C1 segment of cervical spinal cord (tissue), 14 donors: ENCODE measurements at regions not wholly inside any gene's neighbourhood (a gene's known extent, or its start where the extent isn't known, plus 50 kb on each side); places are given as distances from the start of the nearest gene placed in this dataset.
A peak's percentile ranks its signal among the peaks of the same experiment; 100 is the strongest.

Experiments used
- DNase-seq, 14 donors: peaks; one replicate each; lab custom pipeline; 2025; lab: John Stamatoyannopoulos, UW

DNA sequence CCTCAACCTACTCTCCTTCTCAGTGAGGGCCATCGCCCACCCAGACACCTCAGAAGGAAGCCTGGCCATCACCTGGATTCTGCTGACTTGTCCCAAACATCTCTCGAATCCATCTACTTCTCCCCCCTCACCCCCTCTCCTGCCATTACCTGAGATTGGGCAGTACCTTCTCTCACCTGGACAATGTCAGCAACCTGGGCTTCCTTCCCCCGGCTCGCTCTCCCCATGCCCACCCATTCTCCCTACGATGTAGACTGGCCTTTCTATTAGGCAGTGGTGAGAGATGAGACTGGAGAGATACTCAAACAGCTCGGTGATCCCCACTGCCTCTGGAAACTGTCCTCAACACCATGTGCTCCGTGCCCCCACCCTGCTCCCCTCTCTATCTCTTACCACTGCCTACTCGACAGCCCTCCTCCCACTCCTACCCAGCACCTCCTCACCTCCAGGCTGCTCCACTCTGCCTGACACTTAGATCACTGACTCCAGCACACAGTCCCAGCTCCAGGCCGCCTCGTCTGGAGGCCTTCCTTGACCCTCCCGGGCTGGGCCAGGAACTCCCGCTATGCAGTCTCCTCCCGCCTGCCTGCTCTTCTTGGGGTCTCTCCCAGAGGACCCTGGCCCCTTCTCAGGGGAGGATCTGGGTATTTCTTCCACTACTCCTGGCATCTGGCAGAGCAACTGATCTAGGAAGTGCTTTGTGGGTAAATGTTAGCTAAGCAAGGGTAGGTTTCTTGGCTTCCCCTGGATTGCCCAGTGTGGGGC lies 235.8 kb upstream of the NLRP1 start:
- no peak for DNase-seq

DNA sequence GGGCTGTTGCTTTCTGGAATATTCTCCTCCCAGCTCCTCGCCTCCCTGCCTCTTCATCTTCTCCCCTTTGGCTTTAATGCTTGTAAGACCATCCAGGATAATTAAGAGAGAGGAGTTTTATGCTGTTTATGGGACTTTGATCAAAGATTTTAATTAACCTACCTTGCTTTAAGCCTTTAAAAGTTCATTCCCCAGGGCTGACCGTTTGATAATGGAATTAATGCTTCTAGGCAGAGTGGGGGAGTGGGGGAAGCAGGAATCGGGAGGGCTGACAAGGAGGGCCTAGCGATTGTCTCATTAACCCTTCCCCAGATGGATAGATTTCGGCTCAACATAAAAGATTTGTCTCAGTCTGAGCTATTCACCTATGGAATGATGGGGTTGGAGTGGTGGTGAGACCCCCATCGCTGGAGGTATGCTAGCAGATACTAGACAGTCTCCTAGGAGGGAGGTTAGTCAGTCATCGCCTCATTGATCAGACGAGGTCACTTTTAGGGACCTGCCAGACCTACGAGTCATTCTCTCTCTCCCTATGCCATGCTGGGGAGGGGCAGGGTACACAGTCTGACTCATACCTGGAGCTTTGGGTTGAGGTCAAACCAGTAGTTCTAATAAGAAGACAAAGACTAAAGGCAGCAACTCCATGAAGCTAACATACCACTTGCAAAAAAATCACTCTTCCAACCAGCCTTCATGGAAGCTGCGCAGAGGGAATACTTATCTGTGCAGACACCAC lies 236.6 kb upstream of the NLRP1 start:
- DNase-seq = no peak

DNA sequence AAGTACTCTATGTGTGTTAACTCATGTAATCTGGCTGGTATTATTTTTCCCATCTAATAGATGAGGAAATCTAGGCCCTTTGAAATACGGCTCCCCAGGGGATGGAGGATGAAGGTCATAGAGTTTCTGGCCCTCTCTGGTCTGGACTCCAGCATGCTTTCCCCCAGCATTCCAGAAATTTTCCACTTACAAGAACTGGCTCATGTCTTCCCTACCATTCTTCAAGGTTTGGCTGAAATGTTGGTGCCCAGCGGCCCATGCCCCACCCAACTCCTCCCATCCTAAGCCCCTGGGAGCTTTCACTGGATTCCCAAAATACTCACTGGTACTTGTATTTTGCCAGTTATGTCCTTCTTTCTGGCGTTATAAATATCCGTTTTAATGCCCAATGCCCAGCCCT lies 237.5 kb upstream of the NLRP1 start:
- DNase-seq = no peak

DNA sequence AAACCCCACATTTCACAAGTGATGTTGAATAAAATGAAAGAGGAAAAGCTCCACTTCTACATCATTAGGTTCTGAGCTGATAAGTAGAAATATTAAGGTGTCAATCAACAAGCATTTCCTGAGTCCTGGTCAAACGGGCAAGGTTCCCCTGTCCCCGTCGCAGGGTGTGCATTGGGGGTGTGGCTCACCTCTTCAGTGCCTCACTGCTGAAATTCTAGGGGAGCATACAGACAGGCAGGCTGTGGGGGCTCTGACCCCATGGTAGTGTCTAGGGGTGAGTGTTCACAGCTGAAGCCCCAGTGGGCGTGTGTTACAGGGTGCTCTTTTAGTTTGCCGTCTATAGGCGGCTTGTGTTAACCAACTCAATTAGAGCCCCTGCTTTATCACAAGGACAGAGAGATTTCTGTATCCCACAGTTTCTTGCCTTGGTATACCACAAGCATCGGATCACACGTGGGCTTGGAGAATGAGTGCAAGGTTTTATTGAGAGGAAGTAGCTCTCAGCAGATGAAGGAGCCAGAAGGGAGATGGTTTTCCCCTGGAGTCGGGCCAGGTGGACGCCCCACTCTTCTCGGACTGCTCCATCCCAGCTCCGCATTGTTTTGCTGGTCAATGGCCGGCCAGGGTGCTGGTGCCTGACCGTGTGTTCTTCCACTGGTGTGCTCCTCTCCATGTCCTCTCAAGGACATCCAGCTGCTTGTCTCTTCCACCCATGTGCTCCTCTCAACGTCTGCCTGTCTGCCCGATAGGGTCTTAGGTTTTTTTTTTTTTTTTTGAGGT lies 238.2 kb upstream of the NLRP1 start:
- no peak for DNase-seq

DNA sequence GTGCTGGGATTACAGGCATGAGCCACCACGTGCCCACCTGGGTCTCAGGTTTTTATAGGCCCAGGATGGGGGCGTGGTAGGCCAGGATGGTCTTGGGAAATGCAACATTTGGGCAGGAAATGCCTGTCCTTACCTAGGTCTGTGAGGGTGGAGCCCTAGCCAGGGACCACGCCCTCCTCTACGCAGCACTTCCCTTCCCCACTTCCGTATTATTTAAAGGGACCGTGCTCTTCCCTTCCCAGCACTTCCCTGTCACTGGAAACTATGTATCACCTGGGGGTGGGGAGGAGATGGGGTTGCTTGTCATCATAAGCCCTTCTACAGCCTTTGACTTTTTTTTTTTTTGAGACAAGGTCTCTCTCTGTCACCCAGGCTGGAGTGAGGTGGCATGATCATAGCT lies 238.9 kb upstream of the NLRP1 start:
- DNase-seq = no peak

DNA sequence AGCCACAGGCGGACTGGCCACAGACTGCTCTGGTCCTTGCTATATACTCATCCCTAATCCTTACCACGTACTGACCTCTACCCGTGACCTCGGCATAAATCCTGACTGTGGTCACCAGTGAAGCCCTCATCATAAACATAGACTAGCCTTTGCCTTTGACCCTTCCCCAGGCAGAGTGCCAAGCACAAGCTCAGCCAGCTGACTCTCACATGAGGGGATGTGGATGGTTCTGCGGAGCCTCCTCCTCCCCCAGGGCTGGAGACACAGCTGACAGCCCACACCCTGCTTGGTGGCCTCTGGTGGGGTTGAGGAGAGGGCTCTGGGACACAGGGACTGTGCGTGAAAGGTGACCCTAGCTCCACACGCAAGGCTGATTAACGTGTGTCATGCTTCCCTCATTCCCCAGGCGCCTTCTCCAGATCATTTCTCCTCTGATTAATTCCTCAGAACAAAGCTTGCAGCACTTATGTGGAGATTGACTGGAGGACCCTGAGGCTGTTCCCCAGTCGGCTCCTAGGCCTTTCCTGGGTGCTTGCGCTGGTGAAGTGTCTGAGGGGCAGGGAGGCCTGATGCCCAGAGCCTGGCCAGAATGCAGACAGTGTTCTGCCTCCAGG lies 241.5 kb upstream of the NLRP1 start:
- DNase-seq = no peak

DNA sequence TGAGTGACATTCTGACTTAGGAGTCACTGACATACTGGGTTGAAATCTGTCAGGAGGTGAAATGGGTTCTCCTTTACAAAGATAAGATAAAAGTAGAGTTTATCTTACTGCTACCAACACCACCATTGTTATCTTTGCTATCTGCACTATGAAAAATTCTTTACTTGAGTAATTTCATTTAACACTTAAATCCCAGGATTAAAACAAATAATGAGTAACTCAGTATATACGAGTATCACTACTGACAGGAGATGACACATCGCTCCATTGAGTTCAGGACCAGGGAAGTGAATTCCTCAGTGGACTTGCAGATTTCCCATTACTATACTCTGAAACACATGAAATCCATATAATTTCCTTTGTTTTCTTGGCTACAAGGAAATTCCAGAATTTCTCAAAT lies 242.1 kb upstream of the NLRP1 start:
- DNase-seq = no peak

DNA sequence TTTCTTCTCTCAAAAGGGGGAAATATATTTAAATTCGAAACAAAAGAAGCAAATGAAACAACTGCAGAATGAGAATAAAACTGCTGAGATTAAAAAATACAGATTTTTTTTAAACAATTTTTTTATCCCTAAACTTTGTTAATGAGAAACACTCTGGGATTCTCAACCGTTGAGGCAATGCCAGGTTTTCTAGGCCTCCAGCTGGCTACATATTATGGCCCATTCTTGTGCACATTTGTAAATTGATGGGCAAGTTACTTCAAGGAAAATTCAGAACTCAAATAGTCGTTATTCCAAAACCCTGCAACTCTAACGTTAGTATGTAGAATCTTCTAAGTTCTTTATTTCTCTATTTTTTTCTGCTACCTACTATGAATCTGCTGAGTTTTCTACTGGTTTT lies 239.3 kb upstream of the WSCD1 start:
- DNase-seq = no peak

DNA sequence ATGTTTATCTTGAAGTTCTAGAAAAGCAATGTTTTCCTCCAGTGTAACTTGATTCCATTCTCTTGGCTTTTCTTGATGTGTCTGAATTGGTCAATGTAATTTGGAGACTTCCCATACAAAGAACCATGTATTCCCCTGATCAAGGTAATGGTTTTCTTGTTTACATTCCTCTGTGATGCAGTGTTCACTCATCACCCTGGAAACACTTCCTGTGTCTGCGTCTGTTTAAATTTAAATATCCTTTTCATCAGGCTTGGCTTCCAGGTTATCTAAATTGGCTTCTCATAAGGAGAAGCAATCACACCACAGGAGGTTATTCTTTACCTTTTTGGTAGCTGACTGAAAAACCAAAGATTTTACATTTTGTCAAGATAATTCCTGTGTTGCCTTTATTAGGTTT lies 237.3 kb upstream of the WSCD1 start:
- no peak for DNase-seq

DNA sequence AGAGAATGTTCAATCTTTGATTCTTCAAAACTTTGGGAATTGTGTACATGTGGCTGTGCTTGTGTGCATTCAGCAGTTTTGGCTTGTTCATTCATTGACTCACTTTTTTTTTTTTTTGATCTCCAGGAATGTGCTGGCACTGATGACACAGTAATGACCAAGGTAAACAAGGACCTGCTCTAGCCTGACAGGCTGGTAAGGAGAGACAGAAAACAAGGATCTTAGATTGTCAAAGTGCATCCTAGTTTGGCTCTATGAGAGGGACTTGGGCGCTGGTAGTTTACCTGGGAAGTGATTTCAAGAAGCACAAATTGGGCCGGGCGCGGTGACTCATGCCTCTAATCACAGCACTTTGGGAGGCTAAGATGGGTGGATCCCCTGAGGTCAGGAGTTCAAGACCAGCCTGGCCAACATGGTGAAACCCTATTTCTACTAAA lies 233.1 kb upstream of the WSCD1 start:
- no peak for DNase-seq

DNA sequence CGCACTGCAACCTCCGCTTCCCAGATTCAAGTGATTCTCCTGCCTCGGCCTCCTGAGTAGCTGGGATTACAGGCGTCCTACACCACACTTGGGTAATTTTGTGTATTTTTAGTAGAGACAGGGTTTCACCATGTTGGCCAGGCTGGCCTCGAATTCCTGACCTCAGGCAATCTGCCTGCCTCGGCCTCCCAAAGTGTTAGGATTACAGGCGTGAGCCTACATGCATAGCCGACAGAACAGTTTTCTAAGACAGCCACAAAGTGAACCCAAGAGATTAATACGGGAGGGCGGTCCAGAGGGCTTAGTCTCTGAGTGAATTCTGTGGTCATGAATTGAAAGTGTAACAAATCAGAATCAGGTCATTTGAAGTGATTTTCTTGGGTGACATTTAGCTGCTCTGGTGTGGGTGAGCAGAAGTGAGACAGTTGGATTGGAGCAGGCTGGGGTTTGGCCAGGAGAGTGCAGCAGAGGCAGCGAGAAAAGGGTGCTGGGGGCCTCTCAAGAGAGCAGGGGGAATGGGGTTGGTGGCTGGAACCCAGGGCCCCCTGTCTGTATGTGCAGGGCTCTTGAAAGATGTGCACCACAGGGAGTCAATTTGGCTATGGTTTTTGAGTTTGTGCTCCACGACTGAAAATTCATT lies 231.4 kb upstream of the WSCD1 start:
- DNase-seq = peak in 5 of 14 donors; percentile 6 to 48 (median 14)

DNA sequence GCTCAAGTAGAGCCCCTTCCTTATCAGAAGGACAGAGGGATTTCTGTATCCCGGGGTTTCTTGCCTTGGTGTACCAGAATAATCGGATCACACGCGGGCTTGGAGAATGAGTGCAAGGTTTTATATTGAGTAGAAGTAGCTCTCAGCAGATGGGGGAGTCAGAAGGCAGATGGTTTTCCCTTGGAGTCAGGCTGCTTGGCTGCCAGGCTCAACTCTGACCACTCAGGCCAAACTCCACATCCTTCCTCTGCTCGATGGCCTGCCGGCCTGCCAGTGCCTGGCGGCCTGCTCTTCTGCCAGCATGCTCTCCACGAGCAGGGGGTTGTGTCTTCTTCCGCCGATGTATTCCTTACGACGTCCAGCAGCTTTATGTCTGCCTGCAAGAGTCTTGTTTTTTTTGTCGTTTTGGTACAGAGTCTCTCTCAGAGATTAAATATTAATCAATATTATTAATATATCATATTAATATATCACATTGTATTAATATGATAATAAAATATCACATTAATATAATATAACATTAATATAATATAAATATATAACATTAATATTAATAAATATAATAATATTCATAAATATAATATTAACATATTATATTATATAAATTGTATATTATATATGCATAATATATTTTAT lies 229.2 kb upstream of the WSCD1 start:
- DNase-seq = peak in 1 of 14 donors; percentile 80

DNA sequence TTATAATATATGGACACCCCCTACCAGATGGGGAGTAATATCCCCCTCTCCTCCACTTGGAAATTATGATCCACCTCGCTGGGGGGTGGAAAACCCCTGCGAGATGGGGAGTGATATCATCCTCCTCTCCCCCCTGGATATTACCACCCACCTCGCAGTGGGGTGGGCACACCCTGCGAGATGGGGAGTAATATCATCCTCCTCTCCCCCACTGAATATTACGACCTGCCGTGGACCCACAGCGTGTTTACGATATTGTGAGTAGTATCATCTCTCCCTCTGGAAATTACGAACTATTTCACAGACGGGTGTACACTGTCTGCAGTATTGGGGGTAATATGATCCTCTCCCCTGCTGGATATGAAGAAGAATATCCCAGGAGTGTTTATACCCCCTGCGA lies 228.3 kb upstream of the WSCD1 start:
- no peak for DNase-seq

DNA sequence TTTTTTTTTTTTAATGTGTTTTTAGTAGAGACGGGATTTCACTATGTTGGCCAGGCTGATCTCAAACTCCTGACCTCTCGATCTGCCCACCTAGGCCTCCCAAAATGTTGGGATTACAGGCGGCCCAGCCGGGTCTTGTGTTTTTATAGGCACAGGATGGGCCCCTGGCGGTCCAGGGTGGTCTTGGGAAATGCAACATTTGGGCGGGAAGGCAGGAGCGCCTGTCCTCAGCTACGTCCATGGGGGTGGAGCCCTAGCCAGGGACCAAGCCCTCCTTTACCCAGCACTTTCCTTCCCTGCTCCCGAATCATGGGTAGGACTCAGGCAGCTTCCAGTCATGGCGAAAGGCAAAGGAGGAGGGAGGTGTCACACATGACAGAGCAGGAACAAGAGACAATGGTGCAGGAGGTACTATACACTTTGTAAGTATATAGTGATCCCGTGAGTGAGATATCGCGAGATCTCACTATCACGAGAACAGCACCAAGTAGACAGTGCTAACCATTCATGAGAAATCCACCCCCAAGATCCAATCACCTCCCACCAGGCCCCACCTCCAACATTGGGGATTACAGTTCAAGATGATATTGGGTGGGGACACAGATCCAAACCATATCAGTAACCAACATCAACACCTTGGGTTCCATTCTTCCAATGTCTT lies 226.7 kb upstream of the WSCD1 start:
- no peak for DNase-seq

DNA sequence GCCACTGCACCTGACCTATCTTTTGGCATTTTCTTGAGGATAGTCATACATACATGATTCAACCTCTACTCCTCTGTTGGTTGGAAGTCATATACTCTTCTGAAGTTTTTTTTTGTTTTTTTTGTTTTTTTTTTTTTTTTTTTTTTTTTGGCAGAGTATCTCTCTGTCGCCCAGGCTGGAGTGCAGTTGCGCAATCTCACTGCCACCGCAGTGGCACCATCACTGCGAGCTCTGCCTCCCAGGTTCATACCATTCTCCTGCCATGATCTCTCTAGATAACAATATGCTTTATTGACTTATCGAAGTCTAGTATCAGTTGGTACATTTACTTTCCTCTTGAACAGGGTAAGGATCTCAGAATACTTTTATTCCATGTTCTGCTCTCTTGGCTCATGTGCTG lies 224.2 kb upstream of the WSCD1 start:
- no peak for DNase-seq

DNA sequence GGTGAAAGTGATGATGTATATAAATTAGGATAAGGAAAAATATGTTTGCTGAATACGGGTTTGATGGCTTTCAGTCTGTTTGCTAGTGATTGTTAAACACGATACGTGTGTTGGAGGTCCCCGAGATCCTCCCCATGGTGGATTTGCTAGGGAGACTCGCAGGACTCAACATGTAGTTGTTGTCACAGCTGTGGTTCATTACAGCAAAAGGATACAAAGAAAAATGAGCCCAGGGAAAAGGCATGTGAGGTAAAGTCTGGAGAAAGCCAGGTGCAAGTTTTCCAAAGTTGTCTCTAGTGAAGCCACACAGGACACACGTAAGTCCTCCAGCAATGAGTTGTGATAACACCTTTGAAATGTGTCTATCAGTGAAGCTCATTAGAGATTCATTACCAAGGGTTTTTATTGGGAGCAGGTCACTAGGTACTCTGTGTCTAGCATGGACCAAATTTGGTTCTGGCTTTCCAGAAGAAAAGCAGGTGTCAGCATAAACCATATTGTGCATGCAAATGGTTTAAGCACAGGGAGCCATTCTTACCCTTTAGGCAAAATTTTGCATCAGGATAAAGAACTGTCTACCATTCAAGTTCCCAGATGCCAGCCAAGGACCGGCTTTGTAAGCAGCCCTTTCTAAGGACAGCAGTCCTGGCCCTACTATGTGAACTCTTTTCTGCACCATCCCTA lies 215.2 kb upstream of the WSCD1 start:
- no peak for DNase-seq

DNA sequence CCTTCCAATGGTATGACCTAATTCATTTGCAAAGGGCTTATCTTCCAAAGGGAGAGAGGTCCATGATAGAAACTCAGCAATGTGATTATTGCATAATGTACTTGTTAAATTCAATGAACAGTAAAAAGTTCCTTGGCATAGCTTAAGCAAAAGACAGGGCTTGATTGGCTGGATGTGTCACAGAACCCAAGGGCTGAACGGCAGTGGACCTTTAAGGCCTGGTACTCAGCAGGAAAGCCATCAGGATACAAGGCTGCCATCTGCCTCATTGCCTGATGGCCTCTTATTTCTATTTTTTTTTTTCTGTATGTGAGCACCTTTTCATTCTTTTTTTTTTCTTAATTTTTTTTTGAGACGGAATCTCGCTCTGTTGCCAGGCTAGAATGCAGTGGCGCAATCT lies 208.9 kb upstream of the WSCD1 start:
- peak in 1 of 14 donors; percentile 18 for DNase-seq

DNA sequence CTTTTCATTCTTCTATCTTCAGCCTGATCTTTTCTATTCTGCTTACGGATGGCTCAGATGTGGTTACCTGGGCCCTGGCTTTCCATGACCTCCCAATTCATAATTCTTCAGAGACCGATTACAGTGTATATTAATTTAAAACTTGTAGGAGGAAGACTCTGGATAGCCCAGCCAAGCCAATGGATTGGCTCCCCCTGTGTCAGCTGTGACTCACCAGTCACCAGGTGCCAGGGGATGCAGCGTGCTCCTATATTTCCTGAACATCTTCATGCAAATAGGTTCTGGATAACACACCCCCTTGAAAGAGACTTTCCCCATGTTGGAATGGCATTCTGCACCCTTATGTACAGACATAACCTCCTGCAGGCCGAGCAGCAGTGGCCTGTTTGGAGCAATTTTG lies 208.3 kb upstream of the WSCD1 start:
- no peak for DNase-seq

DNA sequence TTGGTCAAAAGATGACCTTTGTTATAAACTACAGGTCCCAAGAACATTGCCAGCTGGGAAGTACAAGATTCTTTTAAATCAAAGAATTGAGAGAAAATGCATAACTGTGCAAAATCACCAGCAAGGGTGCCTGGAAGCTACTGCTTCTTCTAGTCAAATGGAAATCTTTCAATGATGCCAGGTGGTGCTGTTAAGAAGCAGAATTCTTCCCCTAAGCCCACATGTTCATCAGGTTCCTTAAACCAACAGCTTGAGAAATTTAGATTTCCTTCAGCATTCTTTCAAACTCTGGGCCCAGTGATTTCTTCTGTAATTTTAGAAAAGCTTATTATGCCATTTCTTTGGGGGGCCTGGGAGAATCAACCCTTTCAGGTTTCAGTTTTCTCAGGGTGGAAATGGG lies 207.8 kb upstream of the WSCD1 start:
- no peak for DNase-seq
